ENCODE measurements at regions not wholly inside any gene's neighbourhood (a gene's known extent, or its start where the extent isn't known, plus 50 kb on each side); places are given as distances from the start of the nearest gene placed in this dataset.

DNA sequence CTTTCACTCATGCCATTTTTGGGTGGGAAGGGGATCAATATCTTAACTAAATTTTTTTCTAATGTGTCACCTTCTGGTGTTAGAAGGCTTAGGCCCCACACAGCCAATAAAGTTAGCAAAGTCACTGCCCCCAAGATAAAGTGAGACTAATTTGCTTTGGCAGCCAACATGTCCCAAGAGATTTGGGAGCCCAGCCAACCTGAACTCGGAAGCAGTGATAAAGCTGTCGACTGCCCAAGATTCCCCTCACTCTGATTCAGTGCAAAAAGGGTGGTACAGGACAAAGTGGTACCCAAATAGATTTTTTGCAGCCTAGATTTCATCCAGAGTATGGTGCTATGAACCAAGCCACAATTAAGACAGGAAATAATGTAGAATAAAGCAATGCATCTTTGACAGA lies 572.5 kb upstream of the ARRDC3 start:
- no peak overlapping the region for H3K27ac Mint-ChIP-seq (ENCODE audit: unreplicated experiment)
- no peak overlapping the region for H3K4me3 Mint-ChIP-seq (ENCODE audit: unreplicated experiment)
- H3K4me1 Mint-ChIP-seq (ENCODE audit: low read depth, unreplicated experiment), result peaks cover 6% of the 10 kb centered on the region
- H3K27me3 Mint-ChIP-seq (ENCODE audit: unreplicated experiment), result no peaks in the 10 kb centered on the region
- no peaks in the 10 kb centered on the region for H3K9me3 Mint-ChIP-seq (ENCODE audit: unreplicated experiment)
- H3K36me3 Mint-ChIP-seq (ENCODE audit: unreplicated experiment), result no peaks in the 10 kb centered on the region
- TF ChIP-seq, protein P1, sequence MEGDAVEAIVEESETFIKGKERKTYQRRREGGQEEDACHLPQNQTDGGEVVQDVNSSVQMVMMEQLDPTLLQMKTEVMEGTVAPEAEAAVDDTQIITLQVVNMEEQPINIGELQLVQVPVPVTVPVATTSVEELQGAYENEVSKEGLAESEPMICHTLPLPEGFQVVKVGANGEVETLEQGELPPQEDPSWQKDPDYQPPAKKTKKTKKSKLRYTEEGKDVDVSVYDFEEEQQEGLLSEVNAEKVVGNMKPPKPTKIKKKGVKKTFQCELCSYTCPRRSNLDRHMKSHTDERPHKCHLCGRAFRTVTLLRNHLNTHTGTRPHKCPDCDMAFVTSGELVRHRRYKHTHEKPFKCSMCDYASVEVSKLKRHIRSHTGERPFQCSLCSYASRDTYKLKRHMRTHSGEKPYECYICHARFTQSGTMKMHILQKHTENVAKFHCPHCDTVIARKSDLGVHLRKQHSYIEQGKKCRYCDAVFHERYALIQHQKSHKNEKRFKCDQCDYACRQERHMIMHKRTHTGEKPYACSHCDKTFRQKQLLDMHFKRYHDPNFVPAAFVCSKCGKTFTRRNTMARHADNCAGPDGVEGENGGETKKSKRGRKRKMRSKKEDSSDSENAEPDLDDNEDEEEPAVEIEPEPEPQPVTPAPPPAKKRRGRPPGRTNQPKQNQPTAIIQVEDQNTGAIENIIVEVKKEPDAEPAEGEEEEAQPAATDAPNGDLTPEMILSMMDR (IDR thresholded peaks at IDR 0.05; ENCODE audit: partially characterized antibody, unreplicated experiment), result no peak
- peak; percentile 23 for DNase-seq

DNA sequence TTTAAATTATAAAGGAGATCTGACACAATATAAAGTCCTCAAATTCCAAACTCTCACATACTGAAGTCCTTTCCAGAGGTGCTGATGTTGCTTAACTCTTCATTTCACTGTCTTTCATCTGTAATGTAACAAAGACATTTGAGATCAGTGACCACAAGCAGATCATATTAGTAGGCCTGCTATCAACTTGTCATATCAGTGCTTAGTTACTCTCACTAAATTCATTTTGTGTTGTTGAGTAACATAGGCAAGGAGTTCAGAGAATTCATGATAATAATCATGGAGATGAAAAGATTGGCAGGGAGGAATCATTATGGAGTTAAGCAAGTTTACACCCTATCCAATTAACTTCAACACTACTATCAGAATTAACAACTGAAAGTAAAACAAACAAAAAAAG lies 571.0 kb upstream of the ARRDC3 start:
- Mint-ChIP-seq H3K27me3 (ENCODE audit: unreplicated experiment) (no peaks in the 10 kb centered on the region), H3K4me1 (ENCODE audit: low read depth, unreplicated experiment) (peaks cover 6% of the 10 kb centered on the region), H3K9me3 (ENCODE audit: unreplicated experiment) (no peaks in the 10 kb centered on the region), H3K4me3 (ENCODE audit: unreplicated experiment) (no peak overlapping the region), H3K27ac (ENCODE audit: unreplicated experiment) (no peak overlapping the region), H3K36me3 (ENCODE audit: unreplicated experiment) (no peaks in the 10 kb centered on the region)
- DNase-seq, result no peak
- TF ChIP-seq, protein P1 (IDR thresholded peaks at IDR 0.05; ENCODE audit: partially characterized antibody, unreplicated experiment), result no peak

DNA sequence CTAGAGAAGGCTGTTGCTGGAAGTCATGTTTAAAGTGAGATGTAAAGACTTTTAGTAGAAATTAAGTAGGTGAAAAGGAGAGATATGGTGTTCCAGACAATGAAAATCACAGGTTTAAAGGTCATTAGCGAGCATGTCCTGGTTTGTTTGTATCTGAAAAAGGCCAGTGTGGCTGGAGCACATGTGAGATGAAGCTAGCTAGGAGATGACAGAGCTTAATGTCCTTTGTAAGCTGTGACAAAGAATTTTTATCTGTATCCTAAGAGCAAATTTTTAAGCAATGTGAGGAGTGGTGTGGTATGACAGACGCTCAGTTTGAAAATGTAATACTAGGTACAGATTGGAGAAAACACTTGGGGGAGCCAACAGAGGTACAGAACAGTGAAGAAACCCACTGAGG lies 567.2 kb upstream of the ARRDC3 start:
- H3K36me3 Mint-ChIP-seq (ENCODE audit: unreplicated experiment), result no peaks in the 10 kb centered on the region
- TF ChIP-seq, protein P1 (IDR thresholded peaks at IDR 0.05; ENCODE audit: partially characterized antibody, unreplicated experiment), result no peak
- H3K9me3 Mint-ChIP-seq (ENCODE audit: unreplicated experiment), result no peaks in the 10 kb centered on the region
- H3K27me3 Mint-ChIP-seq (ENCODE audit: unreplicated experiment), result no peaks in the 10 kb centered on the region
- no peak for DNase-seq
- H3K27ac Mint-ChIP-seq (ENCODE audit: unreplicated experiment), result no peak overlapping the region
- H3K4me1 Mint-ChIP-seq (ENCODE audit: low read depth, unreplicated experiment), result peaks cover 2% of the 10 kb centered on the region
- H3K4me3 Mint-ChIP-seq (ENCODE audit: unreplicated experiment), result no peak overlapping the region

DNA sequence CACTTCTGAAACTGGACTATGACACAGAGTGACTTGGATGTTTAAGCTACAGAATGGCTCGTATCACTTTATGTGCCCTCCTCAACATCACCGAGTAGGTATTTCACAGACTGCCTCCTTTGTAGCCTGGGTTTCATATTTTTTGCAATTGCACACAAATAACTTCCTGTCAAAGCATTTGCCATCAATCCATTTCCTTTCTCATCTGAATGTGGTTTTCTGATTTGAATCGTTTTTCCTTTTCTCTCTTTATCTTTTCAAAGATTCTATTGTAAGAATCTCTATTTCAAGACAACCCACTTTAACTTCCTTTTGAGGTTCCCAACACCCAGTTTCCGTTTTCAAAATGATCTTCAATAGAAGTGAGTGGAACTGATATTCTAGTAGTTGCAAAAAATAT lies 563.8 kb upstream of the ARRDC3 start:
- H3K9me3 Mint-ChIP-seq (ENCODE audit: unreplicated experiment), result no peaks in the 10 kb centered on the region
- TF ChIP-seq, protein P1 (IDR thresholded peaks at IDR 0.05; ENCODE audit: partially characterized antibody, unreplicated experiment), result no peak
- H3K4me1 Mint-ChIP-seq (ENCODE audit: low read depth, unreplicated experiment), result no peaks in the 10 kb centered on the region

DNA sequence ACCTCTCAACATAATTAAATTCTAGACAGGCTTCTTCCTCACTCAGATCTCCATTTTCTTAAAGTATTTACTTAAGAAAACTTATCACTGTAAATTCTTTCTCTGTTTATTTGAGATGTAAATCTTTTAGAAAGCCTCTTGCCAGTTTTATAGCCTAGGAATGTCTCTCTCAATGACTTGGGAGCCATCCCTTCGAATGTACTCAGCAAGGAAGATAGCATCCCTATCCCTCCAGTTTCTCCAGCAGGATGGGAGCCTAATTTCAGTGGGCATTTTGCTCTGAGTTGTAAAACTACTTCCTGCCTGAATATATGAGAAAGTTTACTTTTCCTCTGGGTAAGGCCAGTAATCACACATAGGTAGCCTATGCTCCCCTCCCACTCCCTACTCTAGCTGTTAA lies 558.5 kb upstream of the ARRDC3 start:
- Mint-ChIP-seq H3K4me1 (ENCODE audit: low read depth, unreplicated experiment) (no peaks in the 10 kb centered on the region), H3K36me3 (ENCODE audit: unreplicated experiment) (no peaks in the 10 kb centered on the region), H3K9me3 (ENCODE audit: unreplicated experiment) (no peaks in the 10 kb centered on the region), H3K4me3 (ENCODE audit: unreplicated experiment) (no peak overlapping the region), H3K27ac (ENCODE audit: unreplicated experiment) (no peak overlapping the region), H3K27me3 (ENCODE audit: unreplicated experiment) (peaks cover 2% of the 10 kb centered on the region)
- TF ChIP-seq, protein P1 (IDR thresholded peaks at IDR 0.05; ENCODE audit: partially characterized antibody, unreplicated experiment), result no peak
- DNase-seq, result no peak

More for the DNA sequence above, 563.8 kb upstream of the ARRDC3 start:
- Mint-ChIP-seq H3K27ac (ENCODE audit: unreplicated experiment) (no peak overlapping the region), H3K36me3 (ENCODE audit: unreplicated experiment) (no peaks in the 10 kb centered on the region), H3K27me3 (ENCODE audit: unreplicated experiment) (no peaks in the 10 kb centered on the region), H3K4me3 (ENCODE audit: unreplicated experiment) (no peak overlapping the region)
- DNase-seq, result no peak

All from glutamatergic neuron (in vitro differentiated cells).